NB4 (cell line): ENCODE measurements at regions not wholly inside any gene's neighbourhood (a gene's known extent, or its start where the extent isn't known, plus 50 kb on each side); places are given as distances from the start of the nearest gene placed in this dataset.

Experiments
- DNase-seq: peaks from one replicate; pipeline ENCODE4 v3.0.0; 2010; ENCODE audit warnings: low read depth
- H3K4me3 ChIP-seq: one replicate; pipeline ENCODE4 v1.5.1; 2011; ENCODE audit warnings: mild to moderate bottlenecking, low read depth, low read length, moderate library complexity
- MYC ChIP-seq: IDR thresholded peaks from 2 replicates; pipeline ENCODE4 v1.6.1; 2011; ENCODE audit warnings: low read depth, low read length
- POLR2A ChIP-seq: IDR thresholded peaks from 2 replicates; pipeline ENCODE4 v1.6.1; 2011; ENCODE audit warnings: mild to moderate bottlenecking; ENCODE audit not compliant: insufficient read length; ENCODE audit errors: extremely low read depth
- TF ChIP-seq, protein P1 (sequence below): IDR thresholded peaks from 2 replicates; pipeline ENCODE4 v1.6.1; 2011; ENCODE audit warnings: low read depth, low read length
- TF ChIP-seq, protein P2 (sequence below): IDR thresholded peaks from one replicate; pipeline ENCODE4 v1.5.1; 2012; ENCODE audit warnings: low read depth, low read length

DNA sequence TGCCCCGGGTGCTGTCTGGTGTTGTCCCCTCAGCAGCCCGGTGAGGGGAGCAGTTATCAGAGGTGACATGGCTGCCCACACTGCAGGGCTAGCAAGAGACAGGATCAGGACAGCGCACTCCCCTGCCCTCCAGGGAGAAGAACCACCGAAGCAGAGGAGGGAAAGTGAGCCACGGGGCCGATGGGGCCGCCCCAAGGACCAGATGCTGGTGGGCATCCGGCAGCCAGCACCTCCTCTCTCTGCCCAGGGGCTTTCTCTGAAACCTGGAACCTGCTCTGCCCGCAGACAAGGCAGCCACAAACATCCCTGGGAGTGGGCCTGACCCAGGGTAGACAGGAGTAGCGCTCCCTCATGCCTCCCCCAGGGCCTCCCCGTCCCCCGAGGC is 163.0 kb upstream of the CST7 start:
- H3K4me3 ChIP-seq: no peak overlapping the region
- DNase-seq: no peak
- TF ChIP-seq, protein P1, sequence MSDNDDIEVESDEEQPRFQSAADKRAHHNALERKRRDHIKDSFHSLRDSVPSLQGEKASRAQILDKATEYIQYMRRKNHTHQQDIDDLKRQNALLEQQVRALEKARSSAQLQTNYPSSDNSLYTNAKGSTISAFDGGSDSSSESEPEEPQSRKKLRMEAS: no peak
- TF ChIP-seq POLR2A: no peak
- TF ChIP-seq MYC: no peak
- TF ChIP-seq, protein P2, sequence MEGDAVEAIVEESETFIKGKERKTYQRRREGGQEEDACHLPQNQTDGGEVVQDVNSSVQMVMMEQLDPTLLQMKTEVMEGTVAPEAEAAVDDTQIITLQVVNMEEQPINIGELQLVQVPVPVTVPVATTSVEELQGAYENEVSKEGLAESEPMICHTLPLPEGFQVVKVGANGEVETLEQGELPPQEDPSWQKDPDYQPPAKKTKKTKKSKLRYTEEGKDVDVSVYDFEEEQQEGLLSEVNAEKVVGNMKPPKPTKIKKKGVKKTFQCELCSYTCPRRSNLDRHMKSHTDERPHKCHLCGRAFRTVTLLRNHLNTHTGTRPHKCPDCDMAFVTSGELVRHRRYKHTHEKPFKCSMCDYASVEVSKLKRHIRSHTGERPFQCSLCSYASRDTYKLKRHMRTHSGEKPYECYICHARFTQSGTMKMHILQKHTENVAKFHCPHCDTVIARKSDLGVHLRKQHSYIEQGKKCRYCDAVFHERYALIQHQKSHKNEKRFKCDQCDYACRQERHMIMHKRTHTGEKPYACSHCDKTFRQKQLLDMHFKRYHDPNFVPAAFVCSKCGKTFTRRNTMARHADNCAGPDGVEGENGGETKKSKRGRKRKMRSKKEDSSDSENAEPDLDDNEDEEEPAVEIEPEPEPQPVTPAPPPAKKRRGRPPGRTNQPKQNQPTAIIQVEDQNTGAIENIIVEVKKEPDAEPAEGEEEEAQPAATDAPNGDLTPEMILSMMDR: no peak

DNA sequence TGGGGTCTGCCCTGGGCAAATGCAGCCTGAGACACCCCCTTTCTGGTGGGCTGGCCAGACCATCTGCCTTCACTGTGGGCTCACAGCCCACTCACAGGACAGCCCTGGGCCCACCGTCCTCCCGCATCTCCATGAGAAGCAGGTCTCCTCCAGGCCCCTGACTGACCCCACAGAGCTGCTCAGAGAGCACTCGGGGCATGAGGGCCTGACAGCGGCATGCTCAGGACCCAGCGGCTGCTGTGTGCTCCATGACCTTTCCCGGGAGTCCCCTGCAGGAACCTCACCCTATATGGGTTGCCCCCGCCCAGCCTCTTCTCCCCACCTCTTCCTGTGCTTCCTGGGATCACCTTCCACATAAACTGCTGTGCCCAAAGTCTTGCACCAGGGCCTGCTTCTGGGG is 162.4 kb upstream of the CST7 start:
- no peak overlapping the region for H3K4me3 ChIP-seq
- DNase-seq: no peak
- no peak for TF ChIP-seq POLR2A
- TF ChIP-seq MYC: no peak

DNA sequence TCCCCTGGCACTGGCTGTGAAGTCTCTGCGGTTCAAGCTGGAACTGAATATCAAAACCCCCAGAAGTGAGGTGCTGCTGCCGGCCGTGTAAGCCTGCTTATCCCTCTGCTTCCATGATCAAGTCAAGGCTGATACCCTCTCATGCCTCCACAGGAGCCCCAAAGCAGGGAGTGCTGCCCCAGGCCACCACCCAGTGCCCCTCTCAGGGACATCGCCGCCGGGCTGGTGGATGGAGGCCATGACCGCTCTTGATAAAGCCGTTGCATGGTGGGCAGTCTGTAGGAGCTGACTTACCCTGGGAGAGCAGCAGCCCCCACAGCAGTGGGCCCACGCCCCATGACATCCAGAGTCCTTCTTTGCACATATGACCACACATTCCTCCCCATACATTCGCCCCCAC is 162.0 kb upstream of the CST7 start:
- TF ChIP-seq, protein P1: no peak
- TF ChIP-seq, protein P2: no peak
- TF ChIP-seq MYC: no peak
- H3K4me3 ChIP-seq: no peak overlapping the region
- DNase-seq: no peak

DNA sequence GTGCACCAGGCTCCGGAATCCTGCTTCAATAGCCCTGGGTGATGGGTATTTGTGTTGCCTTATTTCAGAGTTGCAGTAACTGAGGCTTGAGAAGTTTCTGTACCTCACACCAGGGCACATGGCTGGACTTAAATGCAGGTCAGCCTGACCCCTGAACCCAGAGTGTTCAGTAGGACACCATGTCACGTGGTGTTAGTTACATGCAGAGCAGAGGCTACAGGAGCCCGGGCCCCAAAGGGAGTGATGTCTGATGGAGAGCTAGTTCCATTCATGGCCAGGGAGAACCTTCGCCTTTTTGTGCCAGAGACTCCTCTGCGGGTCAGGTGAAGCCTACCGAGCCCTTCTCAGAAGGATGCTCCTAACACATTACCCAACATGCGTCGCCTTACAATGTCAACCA is 161.4 kb upstream of the CST7 start:
- DNase-seq: no peak
- no peak overlapping the region for H3K4me3 ChIP-seq
- TF ChIP-seq, protein P2: no peak

DNA sequence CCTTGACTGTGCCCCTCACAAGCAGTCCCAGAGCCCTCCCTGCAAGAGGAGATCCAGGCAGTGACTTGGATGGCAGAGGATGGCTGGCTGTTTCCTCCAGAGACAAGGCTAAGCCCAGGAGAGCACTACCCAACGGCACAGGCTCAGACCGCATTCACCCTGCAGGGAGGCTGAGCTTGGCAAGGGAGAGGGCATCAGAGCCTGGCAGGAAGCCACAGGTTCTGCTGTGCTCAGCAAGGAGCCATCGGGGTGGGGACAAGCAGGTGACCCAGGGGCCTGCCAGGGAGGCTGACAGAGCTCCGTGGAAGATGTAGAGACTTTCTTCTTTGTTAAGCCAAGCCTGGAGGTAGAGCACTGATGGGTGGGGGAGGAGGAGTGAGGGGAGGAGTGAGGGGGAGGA is 159.2 kb upstream of the CST7 start:
- TF ChIP-seq, protein P1: no peak
- TF ChIP-seq, protein P2: no peak
- TF ChIP-seq POLR2A: no peak
- DNase-seq: no peak
- H3K4me3 ChIP-seq: no peak overlapping the region

DNA sequence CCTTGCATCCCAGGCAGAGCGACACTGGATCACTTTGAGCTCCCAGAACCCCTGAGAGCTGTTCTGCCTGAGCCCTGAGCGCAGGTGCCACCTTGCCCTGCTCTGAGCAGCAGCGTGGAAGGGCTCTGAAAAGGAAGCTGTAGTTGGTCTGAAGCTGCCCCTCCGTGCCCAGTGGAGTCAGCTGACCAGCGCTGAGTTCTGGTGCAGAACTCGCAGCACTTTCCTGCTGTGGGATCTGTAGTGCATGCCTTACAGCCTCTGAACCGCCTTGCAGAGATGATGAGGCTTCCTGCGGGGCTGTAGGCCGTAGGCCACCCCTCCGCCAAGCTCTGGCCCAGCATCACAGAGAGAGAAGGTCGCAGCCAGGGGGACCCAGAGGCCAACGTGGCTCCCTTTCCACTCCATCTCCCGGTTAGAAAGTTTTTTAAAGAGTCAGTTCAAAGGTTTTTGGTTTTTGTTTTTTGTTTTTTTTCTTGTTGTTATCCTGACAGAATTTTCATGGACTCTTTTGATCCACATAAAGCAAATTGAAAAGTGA is 158.3 kb upstream of the CST7 start:
- no peak for DNase-seq
- TF ChIP-seq, protein P2: no peak
- TF ChIP-seq POLR2A (no peak), MYC (no peak)
- TF ChIP-seq, protein P1: no peak
- no peak overlapping the region for H3K4me3 ChIP-seq
